ENCODE measurements at regions not wholly inside any gene's neighbourhood (a gene's known extent, or its start where the extent isn't known, plus 50 kb on each side); places are given as distances from the start of the nearest gene placed in this dataset.

DNA sequence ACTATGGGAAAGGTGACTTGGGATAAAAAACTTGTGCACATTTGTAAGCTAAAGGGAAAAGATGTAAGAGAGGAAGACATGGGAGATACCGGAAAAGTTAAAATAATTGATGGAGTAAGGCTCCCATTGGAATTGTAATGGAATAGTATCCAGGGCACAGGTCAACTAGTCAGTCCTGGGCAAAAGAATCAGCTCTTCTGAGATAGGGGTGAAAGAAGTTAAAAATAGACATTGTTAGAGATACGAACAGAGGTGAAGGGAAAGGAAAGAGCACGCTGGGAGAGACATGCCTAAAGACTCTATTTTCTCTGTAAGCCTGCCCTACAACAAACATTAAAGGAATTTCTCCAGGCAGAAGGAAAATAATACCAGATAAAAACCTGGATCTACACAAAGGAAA is 101.6 kb downstream of the SLC41A2 start:
- Histone ChIP-seq H3K9me3 (no peaks in the 10 kb centered on the region), H3K27ac (peak overlapping the region in 9 of 10 donors; percentile 7 to 67 (median 30)), H3K4me3 (no peak overlapping the region), H3K27me3 (no peaks in the 10 kb centered on the region), H3K4me1 (peaks cover 0 to 23% (median 9%) of the 10 kb centered on the region in 9 donors), H3K36me3 (no peaks in the 10 kb centered on the region)
- intact Hi-C loops (cut with DNase I), result loop anchor here in 2 of 10 donors (10.0 kb wide), 2 partner anchors 172 to 182 kb away; no protein-coding TSS in a partner anchor
- DNase-seq (no peak), ATAC-seq (peak; percentile 34 to 93 (median 78))
- WGBS, 2 donors, result 29 to 34% methylated on average over 3 of the region's 3 CpGs
- TF ChIP-seq CTCF (IDR thresholded peaks at IDR 0.05), result no peak

GRCh38 chr12:104855599-104855998 is 102.5 kb downstream of the SLC41A2 start:
- TF ChIP-seq CTCF (IDR thresholded peaks at IDR 0.05), result no peak
- no peaks in the 10 kb centered on the region for H3K27me3 ChIP-seq
- 16 to 18% methylated on average over 6 of the region's 6 CpGs for WGBS, 2 donors
- no peaks in the 10 kb centered on the region for H3K36me3 ChIP-seq
- no peak for DNase-seq
- H3K9me3 ChIP-seq, result no peaks in the 10 kb centered on the region
- no peak overlapping the region for H3K4me3 ChIP-seq
- ATAC-seq, result peak in 3 of 8 donors; percentile 51 to 66 (median 57)
- H3K27ac ChIP-seq, result peak overlapping the region in 8 of 10 donors; percentile 7 to 67 (median 36)
- intact Hi-C loops (cut with DNase I), result loop anchor here in 2 of 10 donors (10.0 kb wide), 2 partner anchors 171 to 181 kb away; no protein-coding TSS in a partner anchor
- H3K4me1 ChIP-seq, result peaks cover 0 to 23% (median 9%) of the 10 kb centered on the region in 9 donors

GRCh38 chr12:104852896-104853295 is 105.2 kb downstream of the SLC41A2 start:
- intact Hi-C loops (cut with DNase I), result loop anchor here in 2 of 10 donors (10.0 kb wide), 2 partner anchors 168 to 178 kb away; no protein-coding TSS in a partner anchor
- Histone ChIP-seq H3K4me1 (peaks cover 0 to 13% (median 0%) of the 10 kb centered on the region in 9 donors), H3K27me3 (no peaks in the 10 kb centered on the region), H3K4me3 (no peak overlapping the region), H3K9me3 (no peaks in the 10 kb centered on the region), H3K36me3 (no peaks in the 10 kb centered on the region), H3K27ac (no peak overlapping the region)
- DNase-seq, result no peak
- no peak for ATAC-seq
- TF ChIP-seq CTCF (IDR thresholded peaks at IDR 0.05), result no peak
- WGBS, 2 donors, result 84 to 87% methylated on average over 2 of the region's 2 CpGs

- H3K36me3 ChIP-seq, result no peaks in the 10 kb centered on the region
- H3K9me3 ChIP-seq, result no peaks in the 10 kb centered on the region
- no peak for DNase-seq
- peaks cover 0 to 13% (median 0%) of the 10 kb centered on the region in 9 donors for H3K4me1 ChIP-seq
- ATAC-seq, result no peak
- H3K4me3 ChIP-seq, result no peak overlapping the region
- H3K27me3 ChIP-seq, result no peaks in the 10 kb centered on the region
- no peak for TF ChIP-seq CTCF (IDR thresholded peaks at IDR 0.05)
- intact Hi-C loops (cut with DNase I), result loop anchor here in 2 of 10 donors (10.0 kb wide), 2 partner anchors 167 to 177 kb away; no protein-coding TSS in a partner anchor
- WGBS, 2 donors, result 63 to 68% methylated on average over 2 of the region's 2 CpGs
- no peak overlapping the region for H3K27ac ChIP-seq
Observed at GRCh38 chr12:104852102-104852501, 106.0 kb downstream of the SLC41A2 start.
